ENCODE measurements at regions not wholly inside any gene's neighbourhood (a gene's known extent, or its start where the extent isn't known, plus 50 kb on each side); places are given as distances from the start of the nearest gene placed in this dataset.

DNA sequence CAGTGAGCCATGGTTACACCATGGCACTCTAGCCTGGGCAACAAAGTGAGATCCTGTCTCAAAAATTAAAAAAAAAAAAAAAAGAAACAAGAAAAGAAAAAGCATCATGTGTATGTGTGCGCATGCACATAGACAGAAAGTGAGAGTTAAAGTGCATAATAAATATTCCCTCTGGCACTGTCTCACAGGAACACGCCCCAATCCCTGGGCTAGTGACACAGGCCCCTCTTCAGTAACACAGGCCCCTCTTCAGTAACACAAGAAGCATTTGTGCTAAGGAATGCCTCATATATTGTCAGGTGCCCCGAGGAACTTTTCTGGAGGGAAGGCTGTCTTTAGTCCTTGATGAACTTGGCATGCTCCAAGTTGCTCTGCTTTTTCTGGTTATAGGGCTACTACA lies 57.5 kb downstream of the RPL27A start:
- Histone ChIP-seq H3K4me1 (ENCODE audit: insufficient read depth, low read length) (no peaks in the 10 kb centered on the region), H3K27me3 (ENCODE audit: insufficient read depth, low read length) (no peaks in the 10 kb centered on the region), H3K9me3 (ENCODE audit: low read length) (no peaks in the 10 kb centered on the region), H2AFZ (ENCODE audit: low read depth, low read length) (no peak overlapping the region), H3K4me3 (ENCODE audit: low read length) (no peak overlapping the region), H3K36me3 (ENCODE audit: insufficient read depth, low read length) (no peaks in the 10 kb centered on the region)

DNA sequence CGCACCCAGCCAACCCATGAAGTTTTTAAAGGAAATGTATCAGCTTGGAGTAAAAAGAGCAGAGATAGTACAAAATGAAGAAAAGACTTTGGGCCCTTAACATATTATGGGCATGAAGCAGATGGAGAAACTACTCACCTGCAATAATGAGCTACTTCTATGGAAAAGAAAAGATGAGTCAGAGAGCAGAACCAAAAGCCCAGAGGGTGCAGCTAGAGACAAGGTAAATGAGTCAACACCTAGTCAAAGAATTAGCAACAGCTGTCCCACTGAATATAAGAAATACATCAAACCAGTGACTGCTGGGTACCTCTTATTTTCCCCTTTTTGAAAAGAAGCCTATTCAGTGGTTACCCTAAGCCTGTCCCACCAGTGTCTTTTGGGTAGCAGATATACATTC lies 61.8 kb downstream of the RPL27A start:
- Histone ChIP-seq H3K36me3 (ENCODE audit: insufficient read depth, low read length) (peaks cover 6% of the 10 kb centered on the region), H3K4me3 (ENCODE audit: low read length) (no peak overlapping the region), H3K9me3 (ENCODE audit: low read length) (no peaks in the 10 kb centered on the region), H3K27me3 (ENCODE audit: insufficient read depth, low read length) (no peaks in the 10 kb centered on the region), H2AFZ (ENCODE audit: low read depth, low read length) (no peak overlapping the region), H3K4me1 (ENCODE audit: insufficient read depth, low read length) (no peaks in the 10 kb centered on the region)

DNA sequence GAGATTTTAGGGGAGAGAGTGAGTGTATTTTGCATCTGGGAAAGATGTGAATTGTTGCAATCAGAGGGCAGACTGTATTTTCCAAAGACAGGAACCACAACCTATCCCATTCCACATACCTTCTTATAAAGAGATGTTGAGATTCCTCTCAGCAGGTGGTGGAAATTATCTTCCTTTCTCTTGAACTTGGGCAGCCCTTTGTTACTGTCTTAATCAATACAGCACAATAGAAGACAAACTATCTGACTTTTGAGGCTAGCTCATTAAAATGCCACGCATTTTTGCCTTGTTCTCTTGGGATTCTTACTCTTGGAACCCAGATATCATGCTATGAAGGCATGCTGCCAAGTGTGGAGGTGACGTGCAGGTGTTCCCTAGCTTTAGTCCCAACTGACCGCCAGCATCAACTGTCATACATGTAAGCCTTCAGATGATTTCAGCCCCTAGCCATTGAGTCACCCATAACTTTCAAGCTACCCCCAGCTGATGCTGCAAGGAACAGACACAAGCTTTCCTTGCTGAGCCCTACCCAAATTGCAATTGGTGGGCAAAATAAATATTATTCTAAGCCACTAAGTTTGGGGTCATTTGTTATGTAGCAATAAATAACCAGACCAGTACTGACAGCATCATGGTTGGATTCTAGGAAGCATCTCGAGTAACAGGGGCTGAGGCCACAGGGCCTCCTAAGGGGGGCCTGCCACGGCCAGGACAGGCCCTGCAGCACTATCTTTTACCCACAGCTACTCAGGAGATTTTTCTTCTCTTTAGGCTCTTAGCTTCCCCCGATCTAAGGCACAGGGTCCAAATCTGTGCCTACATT lies 63.0 kb downstream of the RPL27A start:
- no peak overlapping the region for H2AFZ ChIP-seq (ENCODE audit: low read depth, low read length)
- peaks cover 6% of the 10 kb centered on the region for H3K36me3 ChIP-seq (ENCODE audit: insufficient read depth, low read length)
- H3K9me3 ChIP-seq (ENCODE audit: low read length): no peaks in the 10 kb centered on the region
- no peak overlapping the region for H3K4me3 ChIP-seq (ENCODE audit: low read length)
- no peaks in the 10 kb centered on the region for H3K4me1 ChIP-seq (ENCODE audit: insufficient read depth, low read length)
- H3K27me3 ChIP-seq (ENCODE audit: insufficient read depth, low read length): no peaks in the 10 kb centered on the region

DNA sequence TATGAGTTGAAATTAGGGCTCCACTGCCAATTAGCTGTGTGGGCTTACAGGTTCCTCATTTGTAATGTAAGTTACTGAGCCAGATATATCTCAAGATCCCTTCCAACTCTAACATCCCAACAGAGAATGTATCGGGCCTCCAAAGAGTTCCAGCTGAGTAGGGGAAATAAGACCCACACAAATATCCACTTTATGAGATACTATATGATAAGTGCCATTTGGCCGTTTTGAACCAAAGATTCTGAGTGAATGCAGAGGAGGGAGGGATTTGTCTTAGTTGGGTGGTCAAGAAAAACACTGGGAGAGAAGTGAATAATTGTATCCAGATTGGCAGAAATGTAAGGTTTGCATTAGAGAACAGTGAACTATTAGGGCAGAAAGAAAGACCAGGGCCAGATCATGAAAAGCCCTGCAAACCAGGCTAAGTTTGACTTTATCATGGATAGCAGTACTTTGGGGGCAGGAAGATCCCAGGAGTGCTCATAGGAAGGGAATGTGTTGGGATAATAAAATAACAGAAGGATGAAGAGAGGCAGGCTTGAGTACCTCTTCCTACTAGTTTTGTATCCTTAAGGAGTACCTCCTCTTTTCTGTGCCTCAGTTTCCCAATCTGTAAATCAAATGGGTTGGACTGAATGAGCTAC lies 63.9 kb downstream of the RPL27A start:
- H3K9me3 ChIP-seq (ENCODE audit: low read length): no peaks in the 10 kb centered on the region
- H3K4me3 ChIP-seq (ENCODE audit: low read length): no peak overlapping the region
- H3K4me1 ChIP-seq (ENCODE audit: insufficient read depth, low read length): no peaks in the 10 kb centered on the region
- peaks cover 6% of the 10 kb centered on the region for H3K36me3 ChIP-seq (ENCODE audit: insufficient read depth, low read length)
- H3K27me3 ChIP-seq (ENCODE audit: insufficient read depth, low read length): no peaks in the 10 kb centered on the region
- H2AFZ ChIP-seq (ENCODE audit: low read depth, low read length): no peak overlapping the region

DNA sequence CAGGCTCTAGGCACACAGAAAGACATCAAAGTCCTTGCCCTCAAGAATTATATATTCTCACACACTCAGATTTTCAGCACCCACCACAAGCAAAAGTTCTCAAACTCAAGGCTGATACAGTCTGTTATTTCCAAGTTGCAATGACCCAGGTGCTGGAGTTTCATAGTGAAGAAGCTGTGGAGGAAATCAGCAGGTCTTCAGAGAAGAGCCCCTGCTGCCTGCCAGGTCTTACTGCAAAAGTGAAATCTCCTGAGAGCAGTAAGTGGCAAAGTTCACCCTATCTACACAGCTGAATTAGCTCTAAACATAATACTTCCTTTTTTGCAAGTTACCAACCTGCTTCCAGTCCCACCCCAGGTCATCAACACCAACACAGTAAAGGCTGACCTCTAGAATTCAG lies 64.6 kb downstream of the RPL27A start:
- no peak overlapping the region for H2AFZ ChIP-seq (ENCODE audit: low read depth, low read length)
- no peak overlapping the region for H3K4me3 ChIP-seq (ENCODE audit: low read length)
- H3K4me1 ChIP-seq (ENCODE audit: insufficient read depth, low read length): no peaks in the 10 kb centered on the region
- no peaks in the 10 kb centered on the region for H3K9me3 ChIP-seq (ENCODE audit: low read length)
- peaks cover 6% of the 10 kb centered on the region for H3K36me3 ChIP-seq (ENCODE audit: insufficient read depth, low read length)
- no peaks in the 10 kb centered on the region for H3K27me3 ChIP-seq (ENCODE audit: insufficient read depth, low read length)

DNA sequence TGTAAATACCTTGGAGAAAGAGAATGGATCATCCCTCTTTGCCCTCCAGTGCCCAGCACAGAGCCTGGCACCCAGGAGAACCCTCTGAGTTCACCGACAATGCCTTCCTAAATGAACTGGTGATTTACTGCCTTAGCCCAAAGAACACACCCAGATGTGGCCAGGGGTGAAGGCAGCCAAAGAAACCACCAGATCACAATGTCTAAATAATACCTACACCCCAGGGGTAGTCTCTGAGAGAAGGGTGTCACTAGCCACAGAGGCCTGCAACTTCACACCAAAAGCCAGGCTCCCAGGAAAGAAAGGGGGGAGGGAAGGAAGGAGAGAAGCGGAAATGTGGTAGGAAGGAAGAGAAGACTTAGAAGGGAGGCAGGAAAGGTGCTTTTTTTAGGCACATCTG lies 65.7 kb downstream of the RPL27A start:
- Histone ChIP-seq H2AFZ (ENCODE audit: low read depth, low read length) (no peak overlapping the region), H3K27me3 (ENCODE audit: insufficient read depth, low read length) (no peaks in the 10 kb centered on the region), H3K36me3 (ENCODE audit: insufficient read depth, low read length) (peaks cover 6% of the 10 kb centered on the region), H3K4me3 (ENCODE audit: low read length) (no peak overlapping the region), H3K9me3 (ENCODE audit: low read length) (no peaks in the 10 kb centered on the region), H3K4me1 (ENCODE audit: insufficient read depth, low read length) (no peaks in the 10 kb centered on the region)

DNA sequence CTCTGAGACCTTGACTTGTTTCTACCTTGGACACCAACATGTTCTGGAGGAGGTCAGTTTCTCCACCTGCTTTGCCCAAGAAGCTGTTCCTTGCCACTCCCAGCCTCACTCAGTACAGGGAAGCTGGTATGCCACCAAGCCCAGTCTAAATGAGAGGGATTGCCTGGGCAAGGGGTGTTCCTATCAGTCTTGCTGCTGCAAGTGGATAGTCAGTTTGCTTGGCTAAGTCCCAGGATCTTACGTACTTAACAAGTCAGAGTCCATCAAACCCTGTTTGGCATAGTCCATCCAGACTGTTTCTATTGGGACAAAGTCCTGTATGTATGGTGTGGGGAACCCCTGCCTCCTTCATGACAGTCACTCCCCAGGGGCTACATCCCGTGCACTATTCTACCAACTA lies 66.6 kb downstream of the RPL27A start:
- peaks cover 6% of the 10 kb centered on the region for H3K36me3 ChIP-seq (ENCODE audit: insufficient read depth, low read length)

DNA sequence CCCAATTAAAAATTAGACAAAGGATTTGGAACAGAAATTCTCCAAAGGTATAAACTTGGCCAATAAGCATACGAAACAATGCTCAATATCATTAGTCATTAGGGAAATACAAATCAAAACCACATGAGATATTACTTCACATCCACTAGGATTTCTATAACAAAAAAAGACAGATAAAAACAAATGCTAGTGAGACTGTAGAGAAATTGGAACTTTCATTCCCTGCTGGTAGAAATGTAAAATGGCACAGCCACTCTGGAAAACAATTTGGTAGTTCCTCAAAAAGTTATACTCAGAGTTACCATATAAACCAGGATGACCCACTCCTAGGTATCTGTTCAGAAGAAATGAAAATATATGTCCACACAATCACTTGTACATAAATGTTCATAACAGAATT lies 71.6 kb downstream of the RPL27A start:
- H3K4me3 ChIP-seq (ENCODE audit: low read length): no peak overlapping the region
- no peak overlapping the region for H2AFZ ChIP-seq (ENCODE audit: low read depth, low read length)
- peaks cover under 1% of the 10 kb centered on the region for H3K36me3 ChIP-seq (ENCODE audit: insufficient read depth, low read length)
- no peaks in the 10 kb centered on the region for H3K27me3 ChIP-seq (ENCODE audit: insufficient read depth, low read length)
- H3K4me1 ChIP-seq (ENCODE audit: insufficient read depth, low read length): no peaks in the 10 kb centered on the region
- H3K9me3 ChIP-seq (ENCODE audit: low read length): no peaks in the 10 kb centered on the region

More for the DNA sequence above, 66.6 kb downstream of the RPL27A start:
- Histone ChIP-seq H3K27me3 (ENCODE audit: insufficient read depth, low read length) (no peaks in the 10 kb centered on the region), H2AFZ (ENCODE audit: low read depth, low read length) (no peak overlapping the region), H3K4me1 (ENCODE audit: insufficient read depth, low read length) (no peaks in the 10 kb centered on the region), H3K4me3 (ENCODE audit: low read length) (no peak overlapping the region), H3K9me3 (ENCODE audit: low read length) (no peaks in the 10 kb centered on the region)

DNA sequence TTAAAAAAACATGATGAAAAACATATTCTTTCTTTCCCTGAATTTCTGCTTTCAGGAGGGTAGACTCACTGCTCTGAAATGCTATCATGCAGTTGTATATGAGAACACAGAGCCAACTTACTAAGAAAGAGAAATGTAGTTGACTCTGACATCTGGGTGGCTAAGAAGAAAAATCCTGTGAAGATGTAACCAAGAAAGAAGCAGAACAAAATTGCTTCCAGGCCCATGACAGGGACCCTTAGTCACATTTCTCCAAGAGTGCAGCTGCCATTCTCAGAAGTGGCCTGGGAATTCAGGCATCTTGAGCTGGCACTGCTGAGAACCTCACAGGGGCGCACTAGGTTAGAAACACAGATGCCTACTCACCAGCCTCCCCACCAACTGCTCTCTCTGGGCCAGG lies 73.6 kb downstream of the RPL27A start:
- Histone ChIP-seq H3K9me3 (ENCODE audit: low read length) (no peaks in the 10 kb centered on the region), H3K27me3 (ENCODE audit: insufficient read depth, low read length) (no peaks in the 10 kb centered on the region), H2AFZ (ENCODE audit: low read depth, low read length) (no peak overlapping the region), H3K4me3 (ENCODE audit: low read length) (no peak overlapping the region), H3K36me3 (ENCODE audit: insufficient read depth, low read length) (no peaks in the 10 kb centered on the region), H3K4me1 (ENCODE audit: insufficient read depth, low read length) (peaks cover under 1% of the 10 kb centered on the region)

DNA sequence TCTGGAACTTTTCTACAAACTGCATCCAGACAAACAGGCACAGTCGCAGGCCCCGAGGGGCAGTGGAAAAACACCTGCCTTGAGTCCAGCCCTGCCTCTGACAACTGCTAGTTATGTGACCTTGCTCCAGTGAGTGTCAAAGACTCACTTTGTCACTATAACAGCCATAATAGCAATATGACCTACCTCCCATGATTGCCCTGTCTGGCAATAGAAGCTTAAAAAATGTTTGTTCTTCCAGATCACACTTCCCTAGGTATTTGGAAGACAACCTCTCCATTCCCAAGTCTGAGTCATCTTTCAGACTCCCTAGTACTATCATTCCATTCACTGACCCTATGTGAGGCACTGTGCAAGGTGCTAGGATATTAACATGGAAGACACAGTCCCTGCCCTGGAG lies 74.5 kb downstream of the RPL27A start:
- no peaks in the 10 kb centered on the region for H3K36me3 ChIP-seq (ENCODE audit: insufficient read depth, low read length)
- no peaks in the 10 kb centered on the region for H3K27me3 ChIP-seq (ENCODE audit: insufficient read depth, low read length)
- no peak overlapping the region for H2AFZ ChIP-seq (ENCODE audit: low read depth, low read length)
- no peak overlapping the region for H3K4me3 ChIP-seq (ENCODE audit: low read length)
- peaks cover 9% of the 10 kb centered on the region for H3K4me1 ChIP-seq (ENCODE audit: insufficient read depth, low read length)
- H3K9me3 ChIP-seq (ENCODE audit: low read length): no peaks in the 10 kb centered on the region

DNA sequence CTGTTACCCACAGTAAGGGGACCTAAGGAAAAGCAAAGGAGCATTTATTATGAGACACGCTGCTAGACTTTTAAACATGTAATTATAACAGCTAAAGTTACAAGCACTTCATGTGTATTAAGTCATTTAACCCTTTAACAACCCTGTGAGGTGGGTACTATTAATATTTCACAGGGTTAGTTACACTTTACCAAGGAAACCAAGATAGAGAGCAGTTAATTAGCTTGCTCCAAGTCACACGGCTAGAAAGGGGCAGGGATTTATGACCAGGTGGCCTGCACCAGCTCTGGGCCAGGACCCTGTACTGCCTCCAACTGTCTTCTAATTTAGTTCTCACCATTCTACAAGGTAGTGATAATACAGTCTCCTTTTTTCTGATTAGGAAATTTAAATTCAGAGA lies 74.9 kb downstream of the RPL27A start:
- no peak overlapping the region for H2AFZ ChIP-seq (ENCODE audit: low read depth, low read length)
- no peaks in the 10 kb centered on the region for H3K36me3 ChIP-seq (ENCODE audit: insufficient read depth, low read length)
- peaks cover 12% of the 10 kb centered on the region for H3K4me1 ChIP-seq (ENCODE audit: insufficient read depth, low read length)
- no peaks in the 10 kb centered on the region for H3K27me3 ChIP-seq (ENCODE audit: insufficient read depth, low read length)
- no peak overlapping the region for H3K4me3 ChIP-seq (ENCODE audit: low read length)
- H3K9me3 ChIP-seq (ENCODE audit: low read length): no peaks in the 10 kb centered on the region

DNA sequence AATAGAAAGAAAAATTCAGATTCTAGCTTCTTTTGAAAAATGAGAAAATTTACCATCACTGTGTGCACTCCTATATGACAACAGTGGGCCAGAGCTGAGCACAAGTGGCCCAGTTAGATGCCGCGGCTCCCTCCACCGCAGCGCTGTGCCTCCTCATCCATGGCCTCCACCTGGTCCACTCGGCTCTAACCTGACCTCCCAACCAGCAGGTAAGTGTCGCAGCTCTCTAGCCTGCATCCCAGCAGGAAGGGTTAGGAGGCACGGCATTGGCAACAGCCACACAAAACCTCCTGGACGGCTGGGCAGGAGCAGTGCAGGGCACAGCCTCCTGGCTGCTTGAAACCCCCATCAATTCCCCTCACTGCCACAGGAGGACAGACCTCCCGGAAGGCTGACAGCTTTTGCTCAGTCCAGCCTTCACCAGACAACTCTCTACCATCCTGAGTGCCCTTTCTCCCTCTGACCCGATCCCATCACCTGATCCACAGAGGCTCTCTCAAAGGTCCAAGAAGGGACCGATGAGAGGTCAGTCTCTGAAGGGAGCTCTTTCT lies 76.1 kb downstream of the RPL27A start:
- H3K9me3 ChIP-seq (ENCODE audit: low read length): no peaks in the 10 kb centered on the region
- H3K4me1 ChIP-seq (ENCODE audit: insufficient read depth, low read length): peaks cover 12% of the 10 kb centered on the region
- H2AFZ ChIP-seq (ENCODE audit: low read depth, low read length): no peak overlapping the region
- H3K27me3 ChIP-seq (ENCODE audit: insufficient read depth, low read length): no peaks in the 10 kb centered on the region
- no peak overlapping the region for H3K4me3 ChIP-seq (ENCODE audit: low read length)
- H3K36me3 ChIP-seq (ENCODE audit: insufficient read depth, low read length): no peaks in the 10 kb centered on the region

DNA sequence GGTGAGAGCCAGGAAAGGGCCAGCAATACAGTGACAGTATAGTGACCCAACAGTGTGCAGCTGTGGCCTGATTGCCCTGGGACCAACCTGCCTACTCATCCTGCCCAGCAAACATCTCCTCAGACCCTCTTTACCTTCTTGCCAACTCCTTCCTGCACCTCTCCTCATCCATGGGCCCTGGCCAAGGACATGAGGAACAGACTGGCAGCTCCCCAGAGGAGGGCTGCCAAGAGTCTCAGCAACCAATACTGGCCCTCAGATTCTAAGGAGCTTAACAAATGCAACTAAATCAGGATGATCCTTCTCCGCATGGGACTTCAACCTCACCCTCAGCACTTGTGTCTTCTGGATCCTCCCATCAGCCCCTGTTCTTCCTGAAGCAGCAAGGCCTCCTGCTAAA lies 77.0 kb downstream of the RPL27A start:
- no peaks in the 10 kb centered on the region for H3K27me3 ChIP-seq (ENCODE audit: insufficient read depth, low read length)
- H3K9me3 ChIP-seq (ENCODE audit: low read length): no peaks in the 10 kb centered on the region

More for the DNA sequence above, 77.0 kb downstream of the RPL27A start:
- Histone ChIP-seq H3K4me3 (ENCODE audit: low read length) (no peak overlapping the region), H3K36me3 (ENCODE audit: insufficient read depth, low read length) (no peaks in the 10 kb centered on the region), H2AFZ (ENCODE audit: low read depth, low read length) (no peak overlapping the region), H3K4me1 (ENCODE audit: insufficient read depth, low read length) (peaks cover 12% of the 10 kb centered on the region)
